ENCODE measurements at regions not wholly inside any gene's neighbourhood (a gene's known extent, or its start where the extent isn't known, plus 50 kb on each side); places are given as distances from the start of the nearest gene placed in this dataset.
A peak's percentile ranks its signal among the peaks of the same experiment; 100 is the strongest.
"Not testable (repeated sequence)": the region's sequence is repeated elsewhere in the genome, so short reads cannot be mapped to it uniquely, and the experiment has no call there.

- no peaks in the 10 kb centered on the region for H3K79me2 ChIP-seq (ENCODE audit: control insufficient read depth, insufficient read depth, low read length, unreplicated experiment)
- H2AFZ ChIP-seq (ENCODE audit: low read length, unreplicated experiment), result no peak overlapping the region
- no peaks in the 10 kb centered on the region for H3K27me3 ChIP-seq (ENCODE audit: insufficient read depth, low read length)
- H3K4me1 ChIP-seq (ENCODE audit: control insufficient read depth, insufficient read depth, low read length, unreplicated experiment), result no peaks in the 10 kb centered on the region
- H3K27ac ChIP-seq (ENCODE audit: low read depth, low read length), result no peak overlapping the region
- H3K36me3 ChIP-seq (ENCODE audit: insufficient read depth, low read length), result no peaks in the 10 kb centered on the region
- no peak overlapping the region for H3K4me3 ChIP-seq (ENCODE audit: low read depth, low read length)
Observed at GRCh38 chr4:85018983-85019382, 52.5 kb upstream of the WDFY3 start.

DNA sequence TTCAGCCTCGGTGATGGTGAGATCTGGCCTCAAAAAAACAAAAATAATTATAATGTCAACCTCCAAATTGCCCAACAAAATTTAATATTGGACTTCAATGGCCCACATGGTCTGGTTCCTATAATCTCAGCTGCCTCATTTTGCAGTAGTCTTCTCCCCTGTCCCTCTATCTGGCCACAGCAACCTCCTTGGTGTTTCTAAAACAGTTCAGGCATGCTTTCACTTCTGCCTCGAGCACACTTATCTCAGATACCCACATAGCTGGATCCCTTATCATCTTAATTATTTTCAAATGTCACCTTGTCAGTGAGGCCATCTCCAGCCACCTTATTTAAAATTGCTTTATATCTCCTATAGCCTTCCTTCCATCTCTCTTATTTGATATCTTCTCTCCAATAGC lies 52.9 kb upstream of the WDFY3 start:
- Histone ChIP-seq H3K36me3 (ENCODE audit: insufficient read depth, low read length) (no peaks in the 10 kb centered on the region), H3K4me3 (ENCODE audit: low read depth, low read length) (no peak overlapping the region), H3K27me3 (ENCODE audit: insufficient read depth, low read length) (no peaks in the 10 kb centered on the region), H3K27ac (ENCODE audit: low read depth, low read length) (no peak overlapping the region), H3K4me1 (ENCODE audit: control insufficient read depth, insufficient read depth, low read length, unreplicated experiment) (no peaks in the 10 kb centered on the region), H3K79me2 (ENCODE audit: control insufficient read depth, insufficient read depth, low read length, unreplicated experiment) (no peaks in the 10 kb centered on the region), H2AFZ (ENCODE audit: low read length, unreplicated experiment) (no peak overlapping the region)

- H2AFZ ChIP-seq (ENCODE audit: low read length, unreplicated experiment), result no peak overlapping the region
- H3K79me2 ChIP-seq (ENCODE audit: control insufficient read depth, insufficient read depth, low read length, unreplicated experiment), result no peaks in the 10 kb centered on the region
- H3K4me3 ChIP-seq (ENCODE audit: low read depth, low read length), result no peak overlapping the region
- peaks cover 12% of the 10 kb centered on the region for H3K4me1 ChIP-seq (ENCODE audit: control insufficient read depth, insufficient read depth, low read length, unreplicated experiment)
- no peaks in the 10 kb centered on the region for H3K27me3 ChIP-seq (ENCODE audit: insufficient read depth, low read length)
- H3K27ac ChIP-seq (ENCODE audit: low read depth, low read length), result no peak overlapping the region
- H3K36me3 ChIP-seq (ENCODE audit: insufficient read depth, low read length), result no peaks in the 10 kb centered on the region
Observed at GRCh38 chr4:85024671-85025070, 58.2 kb upstream of the WDFY3 start.

DNA sequence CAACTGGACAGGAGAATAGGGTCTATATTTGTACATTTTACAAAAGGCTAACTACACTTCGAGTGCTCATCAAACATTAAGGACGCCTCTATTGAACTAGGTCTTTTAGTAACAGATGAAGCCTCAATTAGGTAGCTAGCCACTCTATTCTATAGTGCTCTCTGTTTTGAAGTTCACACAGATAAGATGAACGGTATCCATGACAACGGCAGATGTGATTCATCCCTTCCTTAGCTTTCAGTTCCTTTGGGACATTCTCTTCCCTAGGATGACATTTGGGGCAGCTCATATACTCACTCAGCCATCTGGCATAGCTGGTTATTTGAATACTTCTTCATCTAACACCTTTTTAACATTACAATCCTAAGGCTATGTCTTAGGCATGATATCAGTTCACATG lies 62.4 kb upstream of the WDFY3 start:
- Histone ChIP-seq H2AFZ (ENCODE audit: low read length, unreplicated experiment) (no peak overlapping the region), H3K36me3 (ENCODE audit: insufficient read depth, low read length) (no peaks in the 10 kb centered on the region), H3K79me2 (ENCODE audit: control insufficient read depth, insufficient read depth, low read length, unreplicated experiment) (no peaks in the 10 kb centered on the region), H3K27me3 (ENCODE audit: insufficient read depth, low read length) (no peaks in the 10 kb centered on the region), H3K4me3 (ENCODE audit: low read depth, low read length) (no peak overlapping the region), H3K4me1 (ENCODE audit: control insufficient read depth, insufficient read depth, low read length, unreplicated experiment) (peaks cover 12% of the 10 kb centered on the region), H3K27ac (ENCODE audit: low read depth, low read length) (peak overlapping the region; percentile 68)

DNA sequence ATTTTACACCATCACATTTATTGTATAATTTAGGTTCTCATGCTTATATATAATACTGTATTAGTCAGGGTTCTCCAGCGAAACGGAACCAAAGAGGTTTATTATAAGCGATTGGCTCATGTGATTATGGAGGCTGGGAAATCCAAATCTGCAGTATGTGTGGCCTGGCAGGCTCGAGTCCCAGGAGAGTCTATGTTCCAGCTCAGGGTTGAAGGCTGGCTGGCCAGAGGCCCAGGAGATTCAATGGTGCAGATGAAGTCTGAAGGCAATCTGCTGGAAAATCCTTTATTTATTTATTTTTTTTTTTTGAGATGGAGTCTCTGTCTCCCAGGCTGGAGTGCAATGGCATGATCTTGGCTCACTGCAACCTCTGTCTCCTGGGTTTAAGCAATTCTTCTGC lies 63.0 kb upstream of the WDFY3 start:
- H3K4me3 ChIP-seq (ENCODE audit: low read depth, low read length), result no peak overlapping the region
- H2AFZ ChIP-seq (ENCODE audit: low read length, unreplicated experiment), result no peak overlapping the region
- H3K4me1 ChIP-seq (ENCODE audit: control insufficient read depth, insufficient read depth, low read length, unreplicated experiment), result peaks cover 12% of the 10 kb centered on the region
- peak overlapping the region; percentile 68 for H3K27ac ChIP-seq (ENCODE audit: low read depth, low read length)
- H3K36me3 ChIP-seq (ENCODE audit: insufficient read depth, low read length), result no peaks in the 10 kb centered on the region
- H3K27me3 ChIP-seq (ENCODE audit: insufficient read depth, low read length), result no peaks in the 10 kb centered on the region
- H3K79me2 ChIP-seq (ENCODE audit: control insufficient read depth, insufficient read depth, low read length, unreplicated experiment), result no peaks in the 10 kb centered on the region

GRCh38 chr4:85030156-85030555 lies 63.7 kb upstream of the WDFY3 start:
- Histone ChIP-seq H3K4me1 (ENCODE audit: control insufficient read depth, insufficient read depth, low read length, unreplicated experiment) (peaks cover 12% of the 10 kb centered on the region), H3K79me2 (ENCODE audit: control insufficient read depth, insufficient read depth, low read length, unreplicated experiment) (no peaks in the 10 kb centered on the region), H3K27ac (ENCODE audit: low read depth, low read length) (no peak overlapping the region), H3K27me3 (ENCODE audit: insufficient read depth, low read length) (no peaks in the 10 kb centered on the region), H2AFZ (ENCODE audit: low read length, unreplicated experiment) (no peak overlapping the region), H3K36me3 (ENCODE audit: insufficient read depth, low read length) (no peaks in the 10 kb centered on the region), H3K4me3 (ENCODE audit: low read depth, low read length) (no peak overlapping the region)

- not testable (repeated sequence) for H2AFZ ChIP-seq (ENCODE audit: low read length, unreplicated experiment); H3K4me3 ChIP-seq (ENCODE audit: low read depth, low read length); H3K27me3 ChIP-seq (ENCODE audit: insufficient read depth, low read length); H3K27ac ChIP-seq (ENCODE audit: low read depth, low read length); H3K36me3 ChIP-seq (ENCODE audit: insufficient read depth, low read length); H3K4me1 ChIP-seq (ENCODE audit: control insufficient read depth, insufficient read depth, low read length, unreplicated experiment); H3K79me2 ChIP-seq (ENCODE audit: control insufficient read depth, insufficient read depth, low read length, unreplicated experiment)
Observed at GRCh38 chr4:85033838-85034237, 67.3 kb upstream of the WDFY3 start.

GRCh38 chr4:85039526-85039925 lies 73.0 kb upstream of the WDFY3 start:
- no peaks in the 10 kb centered on the region for H3K36me3 ChIP-seq (ENCODE audit: insufficient read depth, low read length)
- peak overlapping the region; percentile 20 for H2AFZ ChIP-seq (ENCODE audit: low read length, unreplicated experiment)
- no peaks in the 10 kb centered on the region for H3K27me3 ChIP-seq (ENCODE audit: insufficient read depth, low read length)
- peak overlapping the region; percentile 81 for H3K27ac ChIP-seq (ENCODE audit: low read depth, low read length)
- no peaks in the 10 kb centered on the region for H3K79me2 ChIP-seq (ENCODE audit: control insufficient read depth, insufficient read depth, low read length, unreplicated experiment)
- peaks cover 14% of the 10 kb centered on the region for H3K4me1 ChIP-seq (ENCODE audit: control insufficient read depth, insufficient read depth, low read length, unreplicated experiment)
- peak overlapping the region; percentile 26; the same call in 1 of the 2 replicates for H3K4me3 ChIP-seq (ENCODE audit: low read depth, low read length)

GRCh38 chr4:85043812-85044496 lies 77.5 kb upstream of the WDFY3 start:
- H3K27me3 ChIP-seq (ENCODE audit: insufficient read depth, low read length); H3K79me2 ChIP-seq (ENCODE audit: control insufficient read depth, insufficient read depth, low read length, unreplicated experiment); H2AFZ ChIP-seq (ENCODE audit: low read length, unreplicated experiment); H3K27ac ChIP-seq (ENCODE audit: low read depth, low read length); H3K36me3 ChIP-seq (ENCODE audit: insufficient read depth, low read length); H3K4me3 ChIP-seq (ENCODE audit: low read depth, low read length): not testable (repeated sequence)
- peaks cover 12% of the 10 kb centered on the region for H3K4me1 ChIP-seq (ENCODE audit: control insufficient read depth, insufficient read depth, low read length, unreplicated experiment)

GRCh38 chr4:85050736-85051135 lies 84.2 kb upstream of the WDFY3 start:
- no peaks in the 10 kb centered on the region for H3K36me3 ChIP-seq (ENCODE audit: insufficient read depth, low read length)
- H3K79me2 ChIP-seq (ENCODE audit: control insufficient read depth, insufficient read depth, low read length, unreplicated experiment), result no peaks in the 10 kb centered on the region
- H3K4me3 ChIP-seq (ENCODE audit: low read depth, low read length), result no peak overlapping the region
- H3K4me1 ChIP-seq (ENCODE audit: control insufficient read depth, insufficient read depth, low read length, unreplicated experiment), result no peaks in the 10 kb centered on the region
- no peak overlapping the region for H3K27ac ChIP-seq (ENCODE audit: low read depth, low read length)
- H2AFZ ChIP-seq (ENCODE audit: low read length, unreplicated experiment), result no peak overlapping the region
- peaks cover 21% of the 10 kb centered on the region for H3K27me3 ChIP-seq (ENCODE audit: insufficient read depth, low read length)

DNA sequence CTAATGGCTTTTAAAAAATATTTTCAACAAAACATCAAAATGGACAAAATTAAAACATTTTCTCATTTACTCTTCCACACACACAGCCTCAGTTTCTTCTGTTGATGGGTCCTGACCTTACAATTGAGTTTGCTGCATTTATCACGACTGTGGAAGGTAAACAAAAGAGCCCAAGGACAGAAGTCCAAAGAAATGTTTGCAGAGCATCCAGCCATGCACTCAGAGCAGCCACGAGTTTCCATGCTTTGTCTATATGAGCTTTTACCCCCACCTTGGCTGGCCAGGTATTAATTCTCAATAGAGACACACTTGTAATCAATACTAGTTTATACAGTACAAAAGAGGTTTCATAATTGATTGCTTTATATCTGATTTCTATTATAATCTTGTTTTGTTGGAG lies 85.0 kb upstream of the WDFY3 start:
- no peaks in the 10 kb centered on the region for H3K4me1 ChIP-seq (ENCODE audit: control insufficient read depth, insufficient read depth, low read length, unreplicated experiment)
- H3K27me3 ChIP-seq (ENCODE audit: insufficient read depth, low read length), result peaks cover 28% of the 10 kb centered on the region
- H3K36me3 ChIP-seq (ENCODE audit: insufficient read depth, low read length), result no peaks in the 10 kb centered on the region
- no peak overlapping the region for H3K4me3 ChIP-seq (ENCODE audit: low read depth, low read length)
- no peaks in the 10 kb centered on the region for H3K79me2 ChIP-seq (ENCODE audit: control insufficient read depth, insufficient read depth, low read length, unreplicated experiment)
- H3K27ac ChIP-seq (ENCODE audit: low read depth, low read length), result no peak overlapping the region
- no peak overlapping the region for H2AFZ ChIP-seq (ENCODE audit: low read length, unreplicated experiment)
